Activated CD4-positive, alpha-beta T cell treated with anti-CD3 and anti-CD28 coated beads, Interleukin-2, amount 10 ng/mL, durations not matched to agents 24 days and 14 days (primary cell): ENCODE measurements at regions not wholly inside any gene's neighbourhood (a gene's known extent, or its start where the extent isn't known, plus 50 kb on each side); places are given as distances from the start of the nearest gene placed in this dataset.
"Not testable (repeated sequence)": the region's sequence is repeated elsewhere in the genome, so short reads cannot be mapped to it uniquely, and the experiment has no call there.

Source experiments
- DNase-seq: peaks from one replicate; pipeline ENCODE4 v3.0.0; 2022
- H3K27ac Mint-ChIP-seq: one replicate; pipeline ENCODE4 v1.8.0; 2022; ENCODE audit warnings: mild to moderate bottlenecking, mixed read lengths
- H3K27me3 Mint-ChIP-seq: one replicate; pipeline ENCODE4 v1.8.0; 2022; ENCODE audit warnings: mixed read lengths
- H3K36me3 Mint-ChIP-seq: one replicate; pipeline ENCODE4 v1.8.0; 2022; ENCODE audit warnings: low read depth, mild to moderate bottlenecking, mixed read lengths
- H3K4me1 Mint-ChIP-seq: one replicate; pipeline ENCODE4 v1.8.0; 2021; ENCODE audit warnings: mixed read lengths
- H3K4me3 Mint-ChIP-seq: one replicate; pipeline ENCODE4 v1.8.0; 2022; ENCODE audit warnings: mild to moderate bottlenecking, moderate library complexity, mixed read lengths
- H3K9me3 Mint-ChIP-seq: one replicate; pipeline ENCODE4 v1.8.0; 2021; ENCODE audit warnings: mixed read lengths
- intact Hi-C: fragments of 100-400 bp; cut with micrococcal nuclease; formaldehyde crosslinking; loops from one replicate; pipeline ENCODE4 v1.15.1; 2023

GRCh38 chr5:154673506-154673905 lies 81.7 kb upstream of the LARP1 start:
- no peaks in the 10 kb centered on the region for H3K36me3 Mint-ChIP-seq
- no peak for DNase-seq
- intact Hi-C loops = no loop called here
- peaks cover 12% of the 10 kb centered on the region for H3K9me3 Mint-ChIP-seq
- H3K27ac Mint-ChIP-seq = no peak overlapping the region
- H3K4me3 Mint-ChIP-seq = no peak overlapping the region
- H3K27me3 Mint-ChIP-seq = no peaks in the 10 kb centered on the region
- H3K4me1 Mint-ChIP-seq = no peaks in the 10 kb centered on the region

GRCh38 chr5:154669913-154670312 lies 85.3 kb upstream of the LARP1 start:
- intact Hi-C loops, H3K27ac Mint-ChIP-seq, H3K4me3 Mint-ChIP-seq, DNase-seq, H3K36me3 Mint-ChIP-seq, H3K27me3 Mint-ChIP-seq, H3K4me1 Mint-ChIP-seq: not testable (repeated sequence)
- peaks cover 21% of the 10 kb centered on the region for H3K9me3 Mint-ChIP-seq

GRCh38 chr5:154669402-154669801 lies 85.8 kb upstream of the LARP1 start:
- no peaks in the 10 kb centered on the region for H3K36me3 Mint-ChIP-seq
- H3K27me3 Mint-ChIP-seq = no peaks in the 10 kb centered on the region

GRCh38 chr5:154664869-154665268 lies 90.3 kb upstream of the LARP1 start:
- Mint-ChIP-seq H3K27ac (no peak overlapping the region), H3K4me3 (no peak overlapping the region), H3K9me3 (peaks cover 18% of the 10 kb centered on the region), H3K36me3 (no peaks in the 10 kb centered on the region), H3K27me3 (no peaks in the 10 kb centered on the region), H3K4me1 (no peaks in the 10 kb centered on the region)
- no peak for DNase-seq
- intact Hi-C loops = no loop called here

More at GRCh38 chr5:154669402-154669801, 85.8 kb upstream of the LARP1 start:
- Mint-ChIP-seq H3K4me1 (no peaks in the 10 kb centered on the region), H3K9me3 (peaks cover 19% of the 10 kb centered on the region), H3K4me3 (no peak overlapping the region), H3K27ac (no peak overlapping the region)
- intact Hi-C loops = no loop called here
- no peak for DNase-seq

- Mint-ChIP-seq H3K9me3 (peaks cover 13% of the 10 kb centered on the region), H3K36me3 (no peaks in the 10 kb centered on the region), H3K27me3 (no peaks in the 10 kb centered on the region), H3K4me3 (no peak overlapping the region), H3K27ac (no peak overlapping the region), H3K4me1 (no peaks in the 10 kb centered on the region)
- DNase-seq = no peak
- intact Hi-C loops = no loop called here
Observed at GRCh38 chr5:154663424-154663823, 91.8 kb upstream of the LARP1 start.

- H3K27ac Mint-ChIP-seq = no peak overlapping the region
- intact Hi-C loops = loop anchor here (5.0 kb wide), 1 partner anchor 203 kb away; the partner anchor contains the start of gene CNOT8
- peaks cover 5% of the 10 kb centered on the region for H3K4me1 Mint-ChIP-seq
- H3K27me3 Mint-ChIP-seq = peaks cover 2% of the 10 kb centered on the region
- DNase-seq = no peak
- no peaks in the 10 kb centered on the region for H3K9me3 Mint-ChIP-seq
- no peak overlapping the region for H3K4me3 Mint-ChIP-seq
- H3K36me3 Mint-ChIP-seq = no peaks in the 10 kb centered on the region
Observed at GRCh38 chr5:154654486-154655371, 100.4 kb upstream of the LARP1 start.

- Mint-ChIP-seq H3K9me3 (no peaks in the 10 kb centered on the region), H3K27ac (no peak overlapping the region), H3K4me1 (peaks cover 5% of the 10 kb centered on the region), H3K27me3 (peaks cover 2% of the 10 kb centered on the region), H3K4me3 (no peak overlapping the region), H3K36me3 (no peaks in the 10 kb centered on the region)
- intact Hi-C loops = loop anchor here (5.0 kb wide), 1 partner anchor 203 kb away; the partner anchor contains the start of gene CNOT8
- DNase-seq = no peak
Observed at GRCh38 chr5:154653764-154654485, 101.3 kb upstream of the LARP1 start.

- H3K9me3 Mint-ChIP-seq = no peaks in the 10 kb centered on the region
- peaks cover 4% of the 10 kb centered on the region for H3K27me3 Mint-ChIP-seq
- intact Hi-C loops = loop anchor here (5.0 kb wide), 1 partner anchor 204 kb away; the partner anchor contains the start of gene CNOT8
- DNase-seq = no peak
- no peaks in the 10 kb centered on the region for H3K36me3 Mint-ChIP-seq
- no peak overlapping the region for H3K4me3 Mint-ChIP-seq
- peaks cover 5% of the 10 kb centered on the region for H3K4me1 Mint-ChIP-seq
- no peak overlapping the region for H3K27ac Mint-ChIP-seq
Observed at GRCh38 chr5:154653418-154653763, 101.8 kb upstream of the LARP1 start.

- no peak overlapping the region for H3K4me3 Mint-ChIP-seq
- H3K4me1 Mint-ChIP-seq = peaks cover 5% of the 10 kb centered on the region
- H3K27ac Mint-ChIP-seq = no peak overlapping the region
- no peaks in the 10 kb centered on the region for H3K9me3 Mint-ChIP-seq
- intact Hi-C loops = loop anchor here (5.0 kb wide), 1 partner anchor 204 kb away; the partner anchor contains the start of gene CNOT8
- peaks cover 4% of the 10 kb centered on the region for H3K27me3 Mint-ChIP-seq
- no peaks in the 10 kb centered on the region for H3K36me3 Mint-ChIP-seq
- DNase-seq = no peak
Observed at GRCh38 chr5:154652746-154653417, 102.3 kb upstream of the LARP1 start.

- H3K4me3 Mint-ChIP-seq, DNase-seq, H3K27ac Mint-ChIP-seq, H3K9me3 Mint-ChIP-seq, H3K36me3 Mint-ChIP-seq: not testable (repeated sequence)
- intact Hi-C loops = loop anchor here (2.0 to 5.0 kb wide), 2 partner anchors 103 to 206 kb away; partner anchors contain the start of genes CNOT8 and LARP1
- Mint-ChIP-seq H3K4me1 (peaks cover 15% of the 10 kb centered on the region), H3K27me3 (peaks cover 15% of the 10 kb centered on the region)
Observed at GRCh38 chr5:154651795-154652194, 103.4 kb upstream of the LARP1 start.

- peaks cover 14% of the 10 kb centered on the region for H3K4me1 Mint-ChIP-seq
Observed at GRCh38 chr5:154648706-154649105, 106.5 kb upstream of the LARP1 start.

GRCh38 chr5:154648229-154648628 lies 106.9 kb upstream of the LARP1 start:
- no peak for DNase-seq
- H3K4me1 Mint-ChIP-seq = peaks cover 14% of the 10 kb centered on the region
- no peaks in the 10 kb centered on the region for H3K36me3 Mint-ChIP-seq
- no peak overlapping the region for H3K27ac Mint-ChIP-seq
- peaks cover 4% of the 10 kb centered on the region for H3K9me3 Mint-ChIP-seq
- intact Hi-C loops = no loop called here
- H3K27me3 Mint-ChIP-seq = peaks cover 31% of the 10 kb centered on the region
- H3K4me3 Mint-ChIP-seq = no peak overlapping the region

More at GRCh38 chr5:154648706-154649105, 106.5 kb upstream of the LARP1 start:
- Mint-ChIP-seq H3K36me3 (no peaks in the 10 kb centered on the region), H3K9me3 (no peaks in the 10 kb centered on the region), H3K4me3 (no peak overlapping the region), H3K27me3 (peaks cover 26% of the 10 kb centered on the region), H3K27ac (no peak overlapping the region)
- intact Hi-C loops = no loop called here
- DNase-seq = no peak

- Mint-ChIP-seq H3K9me3 (peaks cover 7% of the 10 kb centered on the region), H3K27ac (no peak overlapping the region), H3K36me3 (no peaks in the 10 kb centered on the region), H3K4me3 (peak overlapping the region; percentile 74), H3K4me1 (peaks cover 14% of the 10 kb centered on the region), H3K27me3 (peaks cover 34% of the 10 kb centered on the region)
- intact Hi-C loops = no loop called here
- DNase-seq = no peak
Observed at GRCh38 chr5:154647761-154648145, 107.4 kb upstream of the LARP1 start.
